CD14-positive monocyte (primary cell): ENCODE measurements at regions not wholly inside any gene's neighbourhood (a gene's known extent, or its start where the extent isn't known, plus 50 kb on each side); places are given as distances from the start of the nearest gene placed in this dataset.

ENCODE experiments used
- DNase-seq, 3 donors: peaks; one replicate each; pipeline ENCODE4 v3.0.0-alpha.2; 2011 to 2022
- H2AFZ ChIP-seq: 2 replicates; pipeline ENCODE4 v1.6.0; 2012; ENCODE audit warnings: mild to moderate bottlenecking, low read depth, low read length, inconsistent platforms; ENCODE audit not compliant: insufficient read depth, poor library complexity, severe bottlenecking
- H3K27ac ChIP-seq, 2 donors: 1 replicate in 1 of 2; 2 replicates in 1 of 2; pipeline ENCODE4 v1.5.1; 2012 to 2013; ENCODE audit warnings: low read length in 2 of 2, control low read depth in 1 of 2, inconsistent platforms in 1 of 2, low read depth in 1 of 2, mild to moderate bottlenecking in 1 of 2
- H3K27me3 ChIP-seq, 2 donors: one replicate each; pipeline versions ENCODE4 v1.6.0 to v1.6.1; 2011 to 2013; ENCODE audit warnings: low read length in 2 of 2; ENCODE audit not compliant: control insufficient read depth in 2 of 2, insufficient read depth in 2 of 2
- H3K36me3 ChIP-seq, 2 donors: replicated peaks in 1 of 2; 1 replicate in 1 of 2; 2 replicates in 1 of 2; pipeline versions ENCODE4 v1.5.1 to v1.6.1; 2012 to 2013; ENCODE audit warnings: low read length in 2 of 2, control low read depth in 1 of 2, inconsistent platforms in 1 of 2, mild to moderate bottlenecking in 1 of 2; ENCODE audit not compliant: insufficient read depth in 2 of 2, control insufficient read depth in 1 of 2
- H3K4me1 ChIP-seq, 2 donors: 1 replicate in 1 of 2; 2 replicates in 1 of 2; pipeline versions ENCODE4 v1.5.1 to v1.6.1; 2012 to 2013; ENCODE audit warnings: low read length in 2 of 2, control low read depth in 1 of 2, inconsistent platforms in 1 of 2, mild to moderate bottlenecking in 1 of 2, moderate library complexity in 1 of 2; ENCODE audit not compliant: insufficient read depth in 2 of 2, control insufficient read depth in 1 of 2
- H3K4me2 ChIP-seq: replicated peaks from 2 replicates; pipeline ENCODE3; 2012; ENCODE audit warnings: low read length, moderate library complexity, mild to moderate bottlenecking; ENCODE audit not compliant: poor library complexity, severe bottlenecking; ENCODE audit errors: extremely low read depth
- H3K4me3 ChIP-seq, 3 experiments: fragments of 200-600 bp in 1 of 3; sonication (generic) in 1 of 3; replicated peaks in 1 of 3; 1 replicate in 2 of 3; 2 replicates in 1 of 3; pipeline ENCODE4 v1.5.1; 2011 to 2013; ENCODE audit warnings: low read length in 3 of 3, mild to moderate bottlenecking in 3 of 3, control low read depth in 2 of 3, low read depth in 2 of 3, inconsistent platforms in 1 of 3, moderate library complexity in 1 of 3
- H3K79me2 ChIP-seq: 2 replicates; pipeline ENCODE4 v1.6.0; 2012; ENCODE audit warnings: mild to moderate bottlenecking, control low read depth, inconsistent platforms, low read length, moderate library complexity; ENCODE audit not compliant: insufficient read depth
- H3K9ac ChIP-seq: 2 replicates; pipeline ENCODE4 v1.6.0; 2017; ENCODE audit warnings: low read length, mild to moderate bottlenecking; ENCODE audit not compliant: insufficient read depth, poor library complexity, severe bottlenecking
- H3K9me3 ChIP-seq, 2 donors: replicated peaks in 1 of 2; 1 replicate in 1 of 2; 2 replicates in 1 of 2; pipeline versions ENCODE4 v1.5.1 to v1.6.1; 2012 to 2013; ENCODE audit warnings: low read length in 2 of 2, control low read depth in 1 of 2; ENCODE audit not compliant: control insufficient read depth in 1 of 2, insufficient read depth in 1 of 2
- H4K20me1 ChIP-seq: 2 replicates; pipeline ENCODE4 v1.6.0; 2012; ENCODE audit warnings: mild to moderate bottlenecking, low read length, control low read depth, moderate library complexity; ENCODE audit not compliant: insufficient read depth
- H3K27ac Mint-ChIP-seq, 7 donors: one replicate each; pipeline ENCODE4 v1.8.0; 2020; ENCODE audit warnings: mild to moderate bottlenecking in 7 of 7, mixed read lengths in 7 of 7, moderate library complexity in 6 of 7, inconsistent platforms in 2 of 7
- H3K27me3 Mint-ChIP-seq, 3 donors: one replicate each; pipeline ENCODE4 v1.8.0; 2021 to 2022; ENCODE audit warnings: low read depth in 3 of 3, mild to moderate bottlenecking in 3 of 3, mixed read lengths in 3 of 3, moderate library complexity in 3 of 3, inconsistent platforms in 1 of 3
- H3K36me3 Mint-ChIP-seq, 2 donors: one replicate each; pipeline ENCODE4 v1.8.0; 2020; ENCODE audit warnings: mixed read lengths in 2 of 2, inconsistent platforms in 1 of 2, mild to moderate bottlenecking in 1 of 2
- H3K4me1 Mint-ChIP-seq: one replicate; pipeline ENCODE4 v1.8.0; 2020; ENCODE audit warnings: mild to moderate bottlenecking, mixed read lengths
- H3K4me3 Mint-ChIP-seq, 2 donors: one replicate each; pipeline ENCODE4 v1.8.0; 2020; ENCODE audit warnings: mild to moderate bottlenecking in 2 of 2, mixed read lengths in 2 of 2, moderate library complexity in 1 of 2
- H3K9me3 Mint-ChIP-seq, 7 donors: one replicate each; pipeline ENCODE4 v1.8.0; 2020 to 2022; ENCODE audit warnings: mixed read lengths in 7 of 7, mild to moderate bottlenecking in 6 of 7, moderate library complexity in 6 of 7, inconsistent platforms in 2 of 7
- WGBS: methylation state at CpG from one replicate; pipeline ENCODE4 v1.1.5; 2013; ENCODE audit warnings: missing lambda C conversion rate; ENCODE audit not compliant: insufficient coverage; 5-methylcytosine and 5-hydroxymethylcytosine counted together
- intact Hi-C, 2 donors: fragments of 100-400 bp; cut with micrococcal nuclease; formaldehyde crosslinking; loops; one replicate each; pipeline versions ENCODE4 v1.15.0 to v1.15.1; 2023
- TF ChIP-seq, protein P1 (sequence below): fragments of 200-600 bp; IDR thresholded peaks from one replicate; pipeline ENCODE4 v1.8.0; 2022; ENCODE audit warnings: antibody characterized with exemption, mild to moderate bottlenecking

DNA sequence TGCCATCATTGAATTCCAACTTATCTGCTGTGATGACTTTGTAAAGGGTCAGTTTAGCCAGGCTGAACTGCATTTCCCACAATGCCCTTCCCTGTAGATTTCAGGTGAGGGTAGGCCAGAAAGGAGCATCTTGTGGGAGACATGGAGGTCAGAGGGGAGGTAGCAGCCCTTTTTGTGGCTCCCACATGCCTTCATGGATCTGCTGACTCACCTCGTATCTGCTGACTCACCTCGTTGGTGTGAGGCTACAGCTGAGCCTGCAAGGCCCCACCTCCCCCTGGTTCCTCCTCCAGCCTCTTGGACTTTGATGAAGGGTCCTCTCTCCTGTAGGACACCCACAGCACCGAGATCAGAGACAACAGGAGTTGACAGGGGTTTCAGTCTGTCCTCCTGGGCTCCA, 102.5 kb downstream of the SALL1 start:
- Mint-ChIP-seq H3K36me3 (no peaks in the 10 kb centered on the region), H3K27me3 (peaks cover 1 to 7% (median 7%) of the 10 kb centered on the region in 3 donors), H3K27ac (no peak overlapping the region), H3K4me3 (no peak overlapping the region), H3K4me1 (peaks cover 3% of the 10 kb centered on the region), H3K9me3 (peaks cover 0 to 7% (median 1%) of the 10 kb centered on the region in 7 donors)
- Histone ChIP-seq H3K4me3 (no peak overlapping the region), H3K27ac (no peak overlapping the region), H3K4me2 (no peak overlapping the region), H3K4me1 (no peaks in the 10 kb centered on the region), H3K79me2 (no peaks in the 10 kb centered on the region), H4K20me1 (no peaks in the 10 kb centered on the region), H3K27me3 (no peaks in the 10 kb centered on the region), H3K9me3 (no peaks in the 10 kb centered on the region), H2AFZ (no peak overlapping the region), H3K9ac (no peak overlapping the region), H3K36me3 (no peaks in the 10 kb centered on the region)
- TF ChIP-seq, protein P1, sequence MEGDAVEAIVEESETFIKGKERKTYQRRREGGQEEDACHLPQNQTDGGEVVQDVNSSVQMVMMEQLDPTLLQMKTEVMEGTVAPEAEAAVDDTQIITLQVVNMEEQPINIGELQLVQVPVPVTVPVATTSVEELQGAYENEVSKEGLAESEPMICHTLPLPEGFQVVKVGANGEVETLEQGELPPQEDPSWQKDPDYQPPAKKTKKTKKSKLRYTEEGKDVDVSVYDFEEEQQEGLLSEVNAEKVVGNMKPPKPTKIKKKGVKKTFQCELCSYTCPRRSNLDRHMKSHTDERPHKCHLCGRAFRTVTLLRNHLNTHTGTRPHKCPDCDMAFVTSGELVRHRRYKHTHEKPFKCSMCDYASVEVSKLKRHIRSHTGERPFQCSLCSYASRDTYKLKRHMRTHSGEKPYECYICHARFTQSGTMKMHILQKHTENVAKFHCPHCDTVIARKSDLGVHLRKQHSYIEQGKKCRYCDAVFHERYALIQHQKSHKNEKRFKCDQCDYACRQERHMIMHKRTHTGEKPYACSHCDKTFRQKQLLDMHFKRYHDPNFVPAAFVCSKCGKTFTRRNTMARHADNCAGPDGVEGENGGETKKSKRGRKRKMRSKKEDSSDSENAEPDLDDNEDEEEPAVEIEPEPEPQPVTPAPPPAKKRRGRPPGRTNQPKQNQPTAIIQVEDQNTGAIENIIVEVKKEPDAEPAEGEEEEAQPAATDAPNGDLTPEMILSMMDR, result no peak
- intact Hi-C loops, result no loop called here
- 41% methylated on average over 3 of the region's 3 CpGs for WGBS
- no peak for DNase-seq

DNA sequence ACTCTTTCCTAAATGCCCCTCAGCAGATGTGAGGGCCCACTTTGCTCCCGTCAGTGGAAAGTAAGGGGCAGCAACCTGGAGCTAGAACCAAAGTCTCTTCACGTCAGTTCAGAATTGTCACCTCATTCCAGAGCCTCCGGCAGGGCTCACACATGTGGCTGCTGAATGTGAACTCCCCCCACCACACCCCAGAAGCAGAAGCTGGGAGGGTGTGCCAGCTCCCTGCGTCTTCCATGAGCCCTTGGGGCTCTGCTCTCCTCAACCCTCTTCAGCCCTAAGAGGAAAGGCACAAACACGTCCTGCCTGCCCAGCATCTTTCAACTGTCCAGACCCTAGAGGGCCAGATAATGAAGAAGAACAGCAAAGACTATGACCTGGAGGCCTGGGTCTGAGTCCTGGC, 105.3 kb downstream of the SALL1 start:
- Histone ChIP-seq H4K20me1 (no peaks in the 10 kb centered on the region), H3K27me3 (no peaks in the 10 kb centered on the region), H3K27ac (no peak overlapping the region), H3K36me3 (no peaks in the 10 kb centered on the region), H3K9ac (no peak overlapping the region), H3K4me2 (no peak overlapping the region), H3K4me3 (no peak overlapping the region), H2AFZ (no peak overlapping the region), H3K9me3 (no peaks in the 10 kb centered on the region), H3K79me2 (no peaks in the 10 kb centered on the region), H3K4me1 (no peaks in the 10 kb centered on the region)
- no peak for DNase-seq
- H3K4me3 Mint-ChIP-seq, result no peak overlapping the region
- WGBS, result 97% methylated on average over 5 of the region's 5 CpGs
- intact Hi-C loops, result no loop called here
- H3K27ac Mint-ChIP-seq, result no peak overlapping the region
- no peaks in the 10 kb centered on the region for H3K36me3 Mint-ChIP-seq
- H3K27me3 Mint-ChIP-seq, result peaks cover 0 to 5% (median 4%) of the 10 kb centered on the region in 3 donors
- H3K9me3 Mint-ChIP-seq, result peaks cover 0 to 7% (median 1%) of the 10 kb centered on the region in 7 donors
- TF ChIP-seq, protein P1, result no peak
- H3K4me1 Mint-ChIP-seq, result peaks cover 3% of the 10 kb centered on the region
